Type B pancreatic cell (in vitro differentiated cells): ENCODE measurements at regions not wholly inside any gene's neighbourhood (a gene's known extent, or its start where the extent isn't known, plus 50 kb on each side); places are given as distances from the start of the nearest gene placed in this dataset.

Source experiments
- DNase-seq: peaks from one replicate; pipeline ENCODE4 v3.0.0; 2021; ENCODE audit warnings: mixed read lengths; ENCODE audit not compliant: unreplicated experiment; ENCODE audit errors: extremely low spot score
- H3K27ac Mint-ChIP-seq: 2 replicates; pipeline ENCODE4 v1.8.0; 2021; ENCODE audit warnings: mild to moderate bottlenecking, mixed read lengths
- H3K27me3 Mint-ChIP-seq: 2 replicates; pipeline ENCODE4 v1.8.0; 2021; ENCODE audit warnings: mixed read lengths
- H3K36me3 Mint-ChIP-seq: 2 replicates; pipeline ENCODE4 v1.8.0; 2021; ENCODE audit warnings: mixed read lengths
- H3K4me1 Mint-ChIP-seq: one replicate; pipeline ENCODE4 v1.8.0; 2021; ENCODE audit warnings: mixed read lengths; ENCODE audit not compliant: unreplicated experiment
- H3K4me3 Mint-ChIP-seq: 2 replicates; pipeline ENCODE4 v1.8.0; 2021; ENCODE audit warnings: mild to moderate bottlenecking, mixed read lengths
- H3K9me3 Mint-ChIP-seq: 2 replicates; pipeline ENCODE4 v1.8.0; 2021; ENCODE audit warnings: mixed read lengths
- TF ChIP-seq, protein P1 (sequence below): fragments of 200-600 bp; sonication (generic); conservative IDR thresholded peaks from 2 replicates; pipeline ENCODE4 v1.5.0; 2021; ENCODE audit warnings: antibody characterized with exemption, mild to moderate bottlenecking

DNA sequence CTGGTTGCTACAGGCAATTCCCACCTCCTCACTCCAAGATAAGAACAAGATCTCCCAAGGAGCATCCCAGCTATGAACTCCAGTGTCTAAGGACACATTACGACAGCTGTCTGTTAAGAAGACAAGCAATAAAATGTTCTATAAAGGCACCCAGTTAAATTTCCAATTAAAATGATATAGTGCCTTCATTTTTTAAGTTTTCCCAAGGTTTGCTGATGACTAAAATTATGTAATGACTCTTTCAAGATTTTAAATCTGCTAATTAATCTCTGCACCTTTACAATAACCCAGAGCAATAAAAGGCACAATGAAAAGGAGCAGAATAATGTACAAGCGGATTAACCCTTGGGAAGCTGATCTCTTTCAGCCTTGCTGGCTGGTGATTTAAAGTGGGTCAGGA is 61.6 kb upstream of the REG3G start:
- DNase-seq: no peak
- Mint-ChIP-seq H3K27ac (no peak overlapping the region), H3K36me3 (no peaks in the 10 kb centered on the region), H3K4me1 (no peaks in the 10 kb centered on the region), H3K27me3 (no peaks in the 10 kb centered on the region), H3K4me3 (no peak overlapping the region), H3K9me3 (no peaks in the 10 kb centered on the region)
- TF ChIP-seq, protein P1, sequence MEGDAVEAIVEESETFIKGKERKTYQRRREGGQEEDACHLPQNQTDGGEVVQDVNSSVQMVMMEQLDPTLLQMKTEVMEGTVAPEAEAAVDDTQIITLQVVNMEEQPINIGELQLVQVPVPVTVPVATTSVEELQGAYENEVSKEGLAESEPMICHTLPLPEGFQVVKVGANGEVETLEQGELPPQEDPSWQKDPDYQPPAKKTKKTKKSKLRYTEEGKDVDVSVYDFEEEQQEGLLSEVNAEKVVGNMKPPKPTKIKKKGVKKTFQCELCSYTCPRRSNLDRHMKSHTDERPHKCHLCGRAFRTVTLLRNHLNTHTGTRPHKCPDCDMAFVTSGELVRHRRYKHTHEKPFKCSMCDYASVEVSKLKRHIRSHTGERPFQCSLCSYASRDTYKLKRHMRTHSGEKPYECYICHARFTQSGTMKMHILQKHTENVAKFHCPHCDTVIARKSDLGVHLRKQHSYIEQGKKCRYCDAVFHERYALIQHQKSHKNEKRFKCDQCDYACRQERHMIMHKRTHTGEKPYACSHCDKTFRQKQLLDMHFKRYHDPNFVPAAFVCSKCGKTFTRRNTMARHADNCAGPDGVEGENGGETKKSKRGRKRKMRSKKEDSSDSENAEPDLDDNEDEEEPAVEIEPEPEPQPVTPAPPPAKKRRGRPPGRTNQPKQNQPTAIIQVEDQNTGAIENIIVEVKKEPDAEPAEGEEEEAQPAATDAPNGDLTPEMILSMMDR: no peak

DNA sequence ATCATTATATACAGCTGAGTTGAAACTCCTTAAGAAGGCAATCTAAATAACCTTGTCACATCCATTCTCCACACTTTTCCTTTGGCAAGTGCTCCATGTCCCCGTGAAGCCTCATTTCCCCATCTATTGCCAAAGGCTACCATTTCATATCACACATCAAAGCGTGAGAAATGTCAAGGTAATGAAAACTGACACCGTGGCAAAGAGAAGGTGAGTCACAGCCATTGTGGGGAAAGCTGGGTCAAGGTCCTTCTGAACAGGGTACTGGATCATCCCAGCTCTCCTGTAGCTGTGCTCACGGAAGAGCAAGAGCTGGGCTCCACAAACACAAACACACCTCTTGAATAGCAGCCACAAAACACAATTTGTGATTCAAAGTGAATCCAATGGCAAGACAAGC is 58.2 kb upstream of the REG3G start:
- H3K27me3 Mint-ChIP-seq: no peaks in the 10 kb centered on the region
- H3K27ac Mint-ChIP-seq: no peak overlapping the region
- H3K4me1 Mint-ChIP-seq: no peaks in the 10 kb centered on the region
- H3K9me3 Mint-ChIP-seq: no peaks in the 10 kb centered on the region
- H3K36me3 Mint-ChIP-seq: no peaks in the 10 kb centered on the region
- TF ChIP-seq, protein P1: no peak
- H3K4me3 Mint-ChIP-seq: no peak overlapping the region
- no peak for DNase-seq

DNA sequence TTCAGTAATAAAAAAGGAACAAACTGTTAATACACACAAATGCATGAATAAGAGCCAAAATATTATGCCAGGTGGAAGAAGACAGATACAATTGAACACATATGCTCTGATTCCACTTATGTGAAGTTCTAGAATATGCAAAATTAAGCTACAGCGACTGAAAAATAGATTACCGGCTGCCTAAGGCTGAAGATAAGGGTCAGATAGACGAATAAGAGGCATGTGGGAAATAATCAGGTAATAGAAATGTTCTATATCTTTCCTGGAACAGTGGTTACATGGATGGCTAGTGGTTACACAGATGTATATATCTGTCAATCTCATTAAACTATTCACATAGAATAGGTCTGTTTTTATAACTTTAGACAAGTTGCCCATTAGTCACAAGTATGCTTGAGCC is 51.9 kb upstream of the REG3G start:
- H3K27me3 Mint-ChIP-seq: no peaks in the 10 kb centered on the region
- TF ChIP-seq, protein P1: no peak
- H3K36me3 Mint-ChIP-seq: no peaks in the 10 kb centered on the region
- no peak overlapping the region for H3K4me3 Mint-ChIP-seq
- H3K27ac Mint-ChIP-seq: no peak overlapping the region
- DNase-seq: no peak
- peaks cover 4% of the 10 kb centered on the region for H3K9me3 Mint-ChIP-seq
- H3K4me1 Mint-ChIP-seq: peaks cover 11% of the 10 kb centered on the region
